ENCODE measurements at regions not wholly inside any gene's neighbourhood (a gene's known extent, or its start where the extent isn't known, plus 50 kb on each side); places are given as distances from the start of the nearest gene placed in this dataset.

DNA sequence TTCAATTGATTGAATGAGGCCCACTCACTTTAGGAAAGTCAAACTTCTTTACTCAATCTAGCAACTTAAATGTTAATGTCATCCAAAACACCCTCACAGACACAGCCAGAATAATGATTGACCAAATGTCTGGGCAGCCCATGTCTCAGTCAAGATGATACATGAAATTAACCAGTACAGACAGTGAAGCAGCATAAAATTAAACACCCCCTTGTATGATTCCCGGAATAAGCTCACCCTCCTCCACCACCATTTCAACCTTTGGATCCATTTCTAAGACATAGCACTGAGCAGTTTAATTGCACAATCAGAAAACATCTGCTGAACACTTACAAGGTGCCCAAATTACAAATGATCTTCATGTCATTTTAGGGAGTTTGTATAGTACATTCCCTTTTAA lies 570.7 kb upstream of the ID2 start:
- TF ChIP-seq POLR2AphosphoS5 (IDR thresholded peaks at IDR 0.05): no peak
- TF ChIP-seq, protein P1, sequence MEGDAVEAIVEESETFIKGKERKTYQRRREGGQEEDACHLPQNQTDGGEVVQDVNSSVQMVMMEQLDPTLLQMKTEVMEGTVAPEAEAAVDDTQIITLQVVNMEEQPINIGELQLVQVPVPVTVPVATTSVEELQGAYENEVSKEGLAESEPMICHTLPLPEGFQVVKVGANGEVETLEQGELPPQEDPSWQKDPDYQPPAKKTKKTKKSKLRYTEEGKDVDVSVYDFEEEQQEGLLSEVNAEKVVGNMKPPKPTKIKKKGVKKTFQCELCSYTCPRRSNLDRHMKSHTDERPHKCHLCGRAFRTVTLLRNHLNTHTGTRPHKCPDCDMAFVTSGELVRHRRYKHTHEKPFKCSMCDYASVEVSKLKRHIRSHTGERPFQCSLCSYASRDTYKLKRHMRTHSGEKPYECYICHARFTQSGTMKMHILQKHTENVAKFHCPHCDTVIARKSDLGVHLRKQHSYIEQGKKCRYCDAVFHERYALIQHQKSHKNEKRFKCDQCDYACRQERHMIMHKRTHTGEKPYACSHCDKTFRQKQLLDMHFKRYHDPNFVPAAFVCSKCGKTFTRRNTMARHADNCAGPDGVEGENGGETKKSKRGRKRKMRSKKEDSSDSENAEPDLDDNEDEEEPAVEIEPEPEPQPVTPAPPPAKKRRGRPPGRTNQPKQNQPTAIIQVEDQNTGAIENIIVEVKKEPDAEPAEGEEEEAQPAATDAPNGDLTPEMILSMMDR (IDR thresholded peaks at IDR 0.05): no peak

Data from esophagus muscularis mucosa (tissue), 3 donors.